ENCODE measurements at regions not wholly inside any gene's neighbourhood (a gene's known extent, or its start where the extent isn't known, plus 50 kb on each side); places are given as distances from the start of the nearest gene placed in this dataset.

GRCh38 chr20:56723331-56723730, 94.2 kb downstream of the TFAP2C start:
- H3K27ac Mint-ChIP-seq (ENCODE audit: unreplicated experiment): no peak overlapping the region
- H3K4me1 Mint-ChIP-seq (ENCODE audit: unreplicated experiment): peaks cover 12% of the 10 kb centered on the region
- no peak for DNase-seq (ENCODE audit: low spot score)
- no peaks in the 10 kb centered on the region for H3K9me3 Mint-ChIP-seq (ENCODE audit: unreplicated experiment)
- no peak overlapping the region for H3K4me3 Mint-ChIP-seq (ENCODE audit: unreplicated experiment)
- no peaks in the 10 kb centered on the region for H3K36me3 Mint-ChIP-seq (ENCODE audit: low read depth, unreplicated experiment)
- no peak for TF ChIP-seq CTCF (IDR thresholded peaks at IDR 0.05; ENCODE audit: unreplicated experiment)
- H3K27me3 Mint-ChIP-seq (ENCODE audit: unreplicated experiment): peaks cover 4% of the 10 kb centered on the region

- Mint-ChIP-seq H3K4me3 (ENCODE audit: unreplicated experiment) (no peak overlapping the region), H3K27ac (ENCODE audit: unreplicated experiment) (no peak overlapping the region), H3K36me3 (ENCODE audit: low read depth, unreplicated experiment) (no peaks in the 10 kb centered on the region), H3K27me3 (ENCODE audit: unreplicated experiment) (peaks cover 4% of the 10 kb centered on the region), H3K9me3 (ENCODE audit: unreplicated experiment) (no peaks in the 10 kb centered on the region), H3K4me1 (ENCODE audit: unreplicated experiment) (peaks cover 12% of the 10 kb centered on the region)
- no peak for TF ChIP-seq CTCF (IDR thresholded peaks at IDR 0.05; ENCODE audit: unreplicated experiment)
- DNase-seq (ENCODE audit: low spot score): no peak
Observed at GRCh38 chr20:56724241-56724757, 95.2 kb downstream of the TFAP2C start.

- Mint-ChIP-seq H3K36me3 (ENCODE audit: low read depth, unreplicated experiment) (no peaks in the 10 kb centered on the region), H3K27ac (ENCODE audit: unreplicated experiment) (no peak overlapping the region), H3K4me3 (ENCODE audit: unreplicated experiment) (no peak overlapping the region), H3K27me3 (ENCODE audit: unreplicated experiment) (peaks cover 3% of the 10 kb centered on the region), H3K9me3 (ENCODE audit: unreplicated experiment) (no peaks in the 10 kb centered on the region), H3K4me1 (ENCODE audit: unreplicated experiment) (no peaks in the 10 kb centered on the region)
- no peak for TF ChIP-seq CTCF (IDR thresholded peaks at IDR 0.05; ENCODE audit: unreplicated experiment)
- DNase-seq (ENCODE audit: low spot score): no peak
Observed at GRCh38 chr20:56730003-56730402, 100.9 kb downstream of the TFAP2C start.

- peaks cover 5% of the 10 kb centered on the region for H3K4me1 Mint-ChIP-seq (ENCODE audit: unreplicated experiment)
- no peak overlapping the region for H3K27ac Mint-ChIP-seq (ENCODE audit: unreplicated experiment)
- H3K27me3 Mint-ChIP-seq (ENCODE audit: unreplicated experiment): peaks cover 3% of the 10 kb centered on the region
- H3K36me3 Mint-ChIP-seq (ENCODE audit: low read depth, unreplicated experiment): no peaks in the 10 kb centered on the region
- DNase-seq (ENCODE audit: low spot score): no peak
- H3K9me3 Mint-ChIP-seq (ENCODE audit: unreplicated experiment): no peaks in the 10 kb centered on the region
- TF ChIP-seq CTCF (IDR thresholded peaks at IDR 0.05; ENCODE audit: unreplicated experiment): no peak
- no peak overlapping the region for H3K4me3 Mint-ChIP-seq (ENCODE audit: unreplicated experiment)
Observed at GRCh38 chr20:56730996-56731395, 101.9 kb downstream of the TFAP2C start.

GRCh38 chr20:56731476-56731875, 102.4 kb downstream of the TFAP2C start:
- Mint-ChIP-seq H3K9me3 (ENCODE audit: unreplicated experiment) (no peaks in the 10 kb centered on the region), H3K27ac (ENCODE audit: unreplicated experiment) (no peak overlapping the region), H3K27me3 (ENCODE audit: unreplicated experiment) (peaks cover 3% of the 10 kb centered on the region), H3K4me1 (ENCODE audit: unreplicated experiment) (peaks cover 9% of the 10 kb centered on the region), H3K36me3 (ENCODE audit: low read depth, unreplicated experiment) (no peaks in the 10 kb centered on the region), H3K4me3 (ENCODE audit: unreplicated experiment) (no peak overlapping the region)
- no peak for TF ChIP-seq CTCF (IDR thresholded peaks at IDR 0.05; ENCODE audit: unreplicated experiment)
- no peak for DNase-seq (ENCODE audit: low spot score)
